ENCODE measurements at regions not wholly inside any gene's neighbourhood (a gene's known extent, or its start where the extent isn't known, plus 50 kb on each side); places are given as distances from the start of the nearest gene placed in this dataset.

DNA sequence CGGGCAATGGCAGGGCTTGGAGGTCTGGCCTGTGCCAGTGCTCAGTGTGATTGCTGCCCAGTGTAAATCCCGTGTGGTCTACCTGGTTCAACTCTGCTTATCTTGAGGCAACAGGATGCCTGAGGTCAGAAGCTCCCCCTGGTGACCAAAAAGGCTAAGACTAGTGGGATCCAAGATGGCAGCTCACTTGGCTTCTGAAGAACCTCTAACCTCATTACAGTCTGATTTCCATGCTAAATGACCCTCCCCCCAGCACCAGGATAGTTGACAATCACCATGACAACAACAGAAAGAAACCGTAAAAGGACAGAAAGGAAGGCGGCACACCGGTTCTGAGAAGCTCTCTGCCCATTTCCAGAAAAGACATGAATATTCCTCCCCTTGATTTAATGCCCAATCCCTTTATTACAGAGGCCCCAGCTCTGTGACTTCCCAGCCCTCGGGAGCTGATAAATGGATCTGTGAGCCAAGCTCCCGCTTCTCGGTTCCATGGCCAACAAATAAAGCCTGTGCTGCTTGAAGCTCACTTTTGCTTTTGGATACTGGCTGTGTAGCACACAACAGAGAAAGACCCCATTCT is 398.4 kb downstream of the CTTN start:
- DNase-seq (no peak), ATAC-seq (no peak)

DNA sequence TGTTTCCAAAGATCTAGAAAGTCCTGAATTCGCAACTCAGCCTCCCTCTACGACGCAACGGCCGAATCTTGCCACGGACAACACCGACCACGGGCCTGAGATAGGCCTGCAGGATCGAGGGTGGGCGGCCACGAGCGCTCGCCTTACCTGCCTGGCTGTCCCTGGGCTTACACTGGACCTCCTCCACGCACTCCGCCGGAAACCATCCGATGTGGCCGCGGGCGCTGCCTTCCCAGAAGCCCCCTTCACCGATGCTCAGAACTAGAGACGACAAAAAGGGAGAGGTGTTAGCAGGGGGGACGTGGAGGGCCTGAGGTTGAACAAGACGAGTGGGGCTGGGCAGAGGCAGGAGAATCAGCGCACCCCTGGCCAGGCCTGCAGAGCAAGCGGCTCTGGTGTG is 400.0 kb downstream of the CTTN start:
- no peak for DNase-seq
- ATAC-seq: no peak

DNA sequence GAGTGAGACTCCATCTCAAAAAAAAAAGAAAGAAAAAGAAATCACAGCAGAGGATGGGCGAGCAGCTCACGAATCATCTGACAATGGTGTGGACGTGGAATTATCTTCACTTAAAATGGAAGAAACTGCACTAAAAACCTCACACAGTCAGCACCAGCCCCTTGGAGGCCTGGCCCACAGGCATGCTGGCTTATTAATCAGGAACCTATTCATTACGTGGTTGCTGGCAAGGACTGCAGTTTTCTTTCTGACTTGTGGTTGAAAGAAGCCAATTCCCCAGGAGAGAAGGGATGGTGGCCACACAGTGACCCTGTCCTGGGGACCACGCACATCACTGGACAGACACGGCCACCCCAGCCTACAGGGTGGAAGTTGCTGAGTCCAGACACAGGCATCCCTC is 401.1 kb downstream of the CTTN start:
- ATAC-seq: no peak
- DNase-seq: no peak

DNA sequence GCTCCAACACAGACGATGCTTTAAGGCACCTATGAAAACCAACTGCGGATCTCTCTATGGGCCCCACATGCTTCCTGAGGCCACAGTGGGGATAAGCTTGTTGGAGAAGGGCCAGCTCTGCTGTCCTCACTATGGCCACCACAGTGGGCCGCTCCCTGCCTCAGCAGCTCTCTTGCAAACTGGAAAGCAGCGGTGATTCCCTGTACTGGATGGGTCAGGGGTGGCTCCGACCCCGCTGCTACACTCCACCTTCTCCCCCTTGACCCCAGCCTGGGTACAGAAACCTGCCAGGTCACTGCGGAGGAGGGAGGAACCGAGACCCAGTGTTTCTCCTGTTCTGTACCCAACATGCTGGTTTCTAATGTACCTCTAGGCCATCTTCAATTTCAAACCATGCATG is 403.9 kb downstream of the CTTN start:
- no peak for DNase-seq
- no peak for ATAC-seq

DNA sequence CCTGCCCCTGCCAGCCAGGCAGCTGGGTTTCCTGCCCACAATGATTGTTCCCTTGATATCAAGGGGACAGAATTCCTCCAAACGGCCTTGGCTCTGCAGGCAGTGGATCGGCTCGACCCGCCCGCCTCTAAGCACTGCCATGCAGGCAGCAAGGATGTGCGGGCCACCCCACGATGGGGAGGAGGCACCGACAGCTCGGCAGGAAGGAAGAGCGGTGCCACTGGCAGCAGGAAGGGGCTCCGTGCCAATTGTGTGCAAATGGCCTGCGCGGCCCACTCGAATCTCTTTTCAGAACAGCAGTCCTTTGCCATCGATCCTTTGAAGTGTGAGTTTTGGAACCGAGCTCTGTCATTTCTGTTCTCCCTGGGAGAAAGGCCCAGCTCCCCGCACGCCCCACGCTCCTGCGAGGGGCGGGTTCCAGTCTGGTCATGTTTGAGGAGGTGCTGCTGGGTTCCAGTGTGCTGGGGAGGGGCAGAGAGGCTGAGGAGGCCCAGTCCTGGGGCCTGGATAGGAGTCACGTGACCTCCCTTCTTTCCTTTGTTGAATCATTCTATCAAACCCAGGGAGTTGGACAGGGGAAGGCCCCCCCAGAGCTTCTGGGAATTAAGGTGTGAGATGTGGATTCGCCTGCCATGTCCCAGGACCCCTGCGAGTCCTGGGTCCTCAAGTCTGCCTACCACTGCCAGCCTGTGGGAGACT is 406.0 kb downstream of the CTTN start:
- DNase-seq (no peak), ATAC-seq (no peak)

- ATAC-seq: no peak
- no peak for DNase-seq
Observed at GRCh38 chr11:70805243-70805642, 406.9 kb downstream of the CTTN start.

GRCh38 chr11:70805971-70806370 is 407.6 kb downstream of the CTTN start:
- ATAC-seq (no peak), DNase-seq (no peak)

- DNase-seq (no peak), ATAC-seq (no peak)
Observed at GRCh38 chr11:70806461-70807194, 408.3 kb downstream of the CTTN start.

DNA sequence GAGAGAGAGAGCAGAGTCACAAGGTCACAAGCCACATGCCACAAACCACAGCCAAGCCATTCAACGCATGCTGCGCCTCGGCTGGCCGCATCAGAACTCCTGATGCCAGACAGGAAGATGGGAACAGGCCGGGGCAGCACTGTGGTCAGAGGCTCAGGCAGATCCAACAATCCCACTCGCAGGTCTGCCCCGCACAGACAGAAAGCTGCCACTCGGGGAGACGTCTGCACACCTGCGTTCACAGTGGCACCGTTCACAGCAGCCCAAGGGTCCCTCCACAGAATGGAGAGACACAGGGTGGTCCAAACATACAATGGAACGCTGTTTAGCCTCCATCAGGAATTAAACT is 408.8 kb downstream of the CTTN start:
- ATAC-seq (no peak), DNase-seq (no peak)

- DNase-seq (no peak), ATAC-seq (no peak)
Observed at GRCh38 chr11:70808686-70809375, 410.5 kb downstream of the CTTN start.

GRCh38 chr11:70810133-70810532 is 411.8 kb downstream of the CTTN start:
- DNase-seq: no peak
- ATAC-seq: no peak

GRCh38 chr11:70810681-70811080 is 412.4 kb downstream of the CTTN start:
- no peak for ATAC-seq
- DNase-seq: no peak

- ATAC-seq: no peak
- DNase-seq: no peak
Observed at GRCh38 chr11:70811483-70811882, 413.2 kb downstream of the CTTN start.

GRCh38 chr11:70811915-70812314 is 413.6 kb downstream of the CTTN start:
- no peak for DNase-seq
- no peak for ATAC-seq

- DNase-seq: no peak
- ATAC-seq: no peak
Observed at GRCh38 chr11:70812472-70812871, 414.1 kb downstream of the CTTN start.

- ATAC-seq (no peak), DNase-seq (no peak)
Observed at GRCh38 chr11:70813651-70814050, 415.3 kb downstream of the CTTN start.

- no peak for DNase-seq
- no peak for ATAC-seq
Observed at GRCh38 chr11:70815485-70815832, 417.1 kb downstream of the CTTN start.

DNA sequence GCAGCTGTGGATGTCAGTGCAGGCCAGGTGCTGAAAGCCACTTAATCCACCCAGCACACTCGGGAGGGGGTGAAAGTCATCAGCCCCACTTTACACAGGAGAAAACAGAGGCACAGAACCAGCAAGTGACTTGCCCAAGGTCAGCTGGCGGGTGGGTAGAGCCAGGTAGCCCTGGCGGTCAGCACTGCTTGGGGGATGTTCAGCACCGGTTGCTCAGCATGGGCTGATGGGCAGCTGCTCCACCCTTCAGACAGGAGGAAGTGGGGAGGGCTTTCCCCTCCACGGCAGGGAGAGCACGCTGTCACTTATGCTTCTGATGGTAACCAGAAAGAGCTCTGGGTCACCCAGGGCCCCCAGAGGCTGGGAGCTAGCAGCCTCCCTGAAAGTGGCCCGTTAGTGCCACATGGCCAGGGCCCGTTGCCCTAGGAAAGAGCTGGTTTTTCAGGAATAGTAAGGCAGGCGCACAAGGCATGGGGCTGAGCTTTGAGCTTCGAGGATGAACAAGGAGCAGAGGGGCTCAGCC is 417.9 kb downstream of the CTTN start:
- ATAC-seq (no peak), DNase-seq (no peak)

DNA sequence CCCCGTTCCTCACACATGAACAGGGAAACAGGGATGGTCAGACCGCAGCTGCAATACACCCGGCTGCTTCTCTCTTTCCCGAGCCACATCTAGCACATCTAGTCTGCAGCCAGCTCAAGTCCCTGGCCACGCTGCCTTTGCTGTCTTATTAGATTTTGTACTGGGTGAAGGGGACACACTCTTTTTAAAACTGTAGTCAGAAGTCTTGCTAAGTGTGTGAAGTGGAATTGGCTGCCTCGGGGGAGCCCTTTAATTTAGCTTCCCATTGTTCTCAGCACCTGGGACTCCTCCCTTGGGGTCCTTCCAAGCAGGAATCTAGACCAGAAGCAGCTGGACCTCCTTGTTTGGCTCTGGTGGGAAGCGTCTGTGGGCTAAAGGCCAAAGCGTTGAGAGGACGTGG is 420.0 kb downstream of the CTTN start:
- DNase-seq (no peak), ATAC-seq (no peak)

DNA sequence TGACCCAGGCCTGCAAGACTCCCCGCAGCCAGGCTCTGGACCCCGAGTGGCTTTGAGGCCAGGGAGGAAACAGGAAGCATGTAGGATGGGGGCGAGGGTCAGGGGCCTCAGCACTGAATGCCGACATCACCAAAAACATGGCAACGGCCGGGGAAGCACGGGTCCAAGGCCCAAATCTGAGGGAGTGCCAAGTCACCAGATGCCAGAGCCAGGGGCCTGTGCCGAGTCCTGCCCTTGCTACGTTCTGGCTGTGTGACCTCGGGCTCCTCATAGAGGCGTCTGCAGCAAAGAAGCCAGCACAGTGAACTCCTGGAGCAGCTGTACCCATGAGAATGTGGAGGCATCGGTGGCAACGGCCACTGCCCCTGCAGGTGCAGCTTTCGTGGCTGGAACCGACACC is 420.7 kb downstream of the CTTN start:
- ATAC-seq: no peak
- DNase-seq: no peak

- DNase-seq (no peak), ATAC-seq (no peak)
Observed at GRCh38 chr11:70820311-70820710, 422.0 kb downstream of the CTTN start.

DNA sequence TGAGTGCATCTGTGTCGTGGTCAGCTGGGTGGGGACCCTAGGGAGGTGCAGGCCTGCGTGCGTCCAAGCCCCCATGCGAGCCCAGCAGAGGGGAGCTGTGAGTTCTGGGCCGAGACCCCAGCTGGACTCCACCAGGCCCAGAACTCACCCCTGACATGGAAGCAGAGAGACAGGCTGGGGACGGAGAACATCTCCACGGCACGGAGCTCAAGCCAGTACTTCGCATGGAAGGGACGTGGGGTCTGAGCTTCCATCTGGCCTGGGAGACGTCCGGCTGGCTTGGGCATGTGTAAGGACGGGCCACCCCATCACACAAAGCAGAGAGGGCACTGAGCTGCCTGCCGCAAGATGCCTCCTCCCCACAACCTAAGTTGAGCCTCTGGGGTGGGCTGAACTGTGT is 422.4 kb downstream of the CTTN start:
- no peak for DNase-seq

DNA sequence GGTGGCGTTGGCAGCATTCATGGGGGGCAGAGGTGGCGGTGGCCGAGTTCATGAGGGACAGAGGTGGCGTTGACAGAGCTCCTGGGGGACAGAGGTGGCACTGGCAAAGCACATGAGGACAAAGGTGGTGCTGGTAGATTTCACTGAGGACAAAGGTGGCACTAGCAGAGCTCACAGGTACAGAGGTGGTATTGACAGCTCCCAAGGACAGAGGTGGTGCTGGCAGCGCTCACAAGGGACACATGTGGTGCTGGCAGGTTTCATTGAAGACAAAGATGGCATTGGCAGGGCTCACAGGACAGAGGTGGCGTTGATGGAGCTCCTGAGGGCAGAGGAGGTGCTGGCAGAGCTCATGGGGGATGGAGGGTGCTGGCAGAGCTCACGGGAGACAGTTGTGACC is 425.4 kb downstream of the CTTN start:
- no peak for ATAC-seq
- no peak for DNase-seq

More for the DNA sequence above, 422.4 kb downstream of the CTTN start:
- no peak for ATAC-seq
